ENCODE measurements at regions not wholly inside any gene's neighbourhood (a gene's known extent, or its start where the extent isn't known, plus 50 kb on each side); places are given as distances from the start of the nearest gene placed in this dataset.
"Not testable (repeated sequence)": the region's sequence is repeated elsewhere in the genome, so short reads cannot be mapped to it uniquely, and the experiment has no call there.

DNA sequence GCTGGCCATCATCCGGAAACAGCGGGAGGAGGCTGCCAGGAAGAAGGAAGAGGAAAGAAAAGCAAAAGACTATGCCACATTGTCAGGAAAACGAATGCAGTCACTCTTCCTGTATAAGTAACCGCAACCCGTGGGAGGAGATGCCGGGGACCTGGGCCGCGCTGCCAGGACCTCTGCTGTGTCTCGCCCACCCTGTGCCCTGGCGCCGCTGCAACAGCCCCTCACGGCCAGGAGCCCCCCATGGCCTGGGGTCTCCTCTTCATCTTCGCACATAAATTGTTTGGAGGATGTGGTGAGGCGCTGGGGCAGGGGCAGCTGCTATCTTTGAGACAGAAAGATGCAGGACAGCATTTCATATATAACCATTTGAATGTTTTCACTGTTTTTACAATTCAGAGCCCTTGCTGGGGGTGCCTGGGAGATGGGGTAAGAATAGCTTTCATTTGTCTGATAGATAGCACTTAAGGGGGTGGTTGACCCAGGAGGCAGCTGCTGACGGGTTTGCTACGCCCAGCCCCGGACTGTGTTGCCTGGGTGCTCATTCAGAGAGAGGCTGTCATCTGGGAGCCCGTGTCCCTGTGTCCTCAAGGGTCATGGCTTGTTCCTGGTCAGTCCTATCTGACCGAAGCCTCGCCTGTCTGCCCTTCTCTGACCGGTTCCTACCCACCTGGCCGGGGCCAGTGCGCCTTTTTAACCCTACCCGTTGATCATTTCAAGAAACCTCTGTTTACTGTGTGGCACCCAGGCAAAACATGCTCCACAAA lies 1067.7 kb upstream of the COX7C start:
- H3K9me3 Mint-ChIP-seq (ENCODE audit: low read depth), result peaks cover 28% of the 10 kb centered on the region
- DNase-seq (ENCODE audit: low spot score), result peak; percentile 62
- no peak overlapping the region for H3K27ac Mint-ChIP-seq (ENCODE audit: unreplicated experiment)
- no peak overlapping the region for H3K4me3 Mint-ChIP-seq (ENCODE audit: unreplicated experiment)
- no peaks in the 10 kb centered on the region for H3K36me3 Mint-ChIP-seq (ENCODE audit: low read depth)
- TF ChIP-seq CTCF (IDR thresholded peaks at IDR 0.05), result no peak
- H3K4me1 Mint-ChIP-seq (ENCODE audit: low read depth), result no peaks in the 10 kb centered on the region
- peaks cover 3% of the 10 kb centered on the region for H3K27me3 Mint-ChIP-seq (ENCODE audit: low read depth)

DNA sequence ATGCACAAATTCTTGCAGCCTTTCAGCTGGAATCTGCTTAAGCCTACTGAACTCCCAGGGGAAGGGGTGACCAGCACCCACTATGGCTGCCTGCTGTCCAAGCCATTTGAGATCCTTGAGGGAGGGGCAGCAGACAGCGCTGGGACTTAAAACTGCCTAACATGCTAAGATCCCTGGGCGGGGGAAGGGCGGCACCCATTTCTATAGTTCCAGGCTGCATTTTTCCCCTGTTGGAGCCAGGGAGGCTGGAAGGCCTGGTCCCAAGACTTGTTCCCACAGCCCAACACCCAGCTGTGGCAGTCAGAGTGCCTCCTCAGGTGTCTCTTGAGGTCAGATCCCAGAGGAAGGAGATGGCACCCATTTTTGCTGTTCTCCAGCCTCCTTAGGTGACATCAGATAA lies 1061.3 kb upstream of the COX7C start:
- no peak overlapping the region for H3K4me3 Mint-ChIP-seq (ENCODE audit: unreplicated experiment)
- H3K4me1 Mint-ChIP-seq (ENCODE audit: low read depth), result no peaks in the 10 kb centered on the region
- no peaks in the 10 kb centered on the region for H3K27me3 Mint-ChIP-seq (ENCODE audit: low read depth)
- no peak for TF ChIP-seq CTCF (IDR thresholded peaks at IDR 0.05)
- peak; percentile 38 for DNase-seq (ENCODE audit: low spot score)
- H3K9me3 Mint-ChIP-seq (ENCODE audit: low read depth), result peaks cover 67% of the 10 kb centered on the region
- H3K36me3 Mint-ChIP-seq (ENCODE audit: low read depth), result no peaks in the 10 kb centered on the region
- H3K27ac Mint-ChIP-seq (ENCODE audit: unreplicated experiment), result no peak overlapping the region

DNA sequence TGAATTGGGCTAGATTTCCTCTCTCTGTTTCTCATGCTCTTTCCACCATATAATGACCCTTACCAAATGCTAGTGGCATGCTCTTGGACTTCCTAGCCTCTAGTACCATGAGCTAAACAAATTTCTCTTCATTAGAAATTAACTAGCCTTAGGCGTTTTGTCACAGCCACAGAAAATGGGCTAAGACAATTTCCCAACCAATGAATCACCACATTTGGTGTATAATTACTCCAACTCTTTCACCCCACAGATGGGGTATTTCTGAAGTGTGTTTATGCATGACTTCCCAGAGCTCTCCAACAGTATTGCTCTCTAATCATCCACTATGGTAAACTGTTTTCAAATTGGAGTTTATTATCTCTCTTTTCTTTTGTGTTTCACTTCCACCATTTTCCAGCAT lies 1041.1 kb upstream of the COX7C start:
- no peak for DNase-seq (ENCODE audit: low spot score)
- TF ChIP-seq CTCF (IDR thresholded peaks at IDR 0.05), result no peak
- Mint-ChIP-seq H3K27ac (ENCODE audit: unreplicated experiment) (no peak overlapping the region), H3K36me3 (ENCODE audit: low read depth) (no peaks in the 10 kb centered on the region), H3K27me3 (ENCODE audit: low read depth) (no peaks in the 10 kb centered on the region), H3K9me3 (ENCODE audit: low read depth) (no peaks in the 10 kb centered on the region), H3K4me1 (ENCODE audit: low read depth) (no peaks in the 10 kb centered on the region), H3K4me3 (ENCODE audit: unreplicated experiment) (no peak overlapping the region)

GRCh38 chr5:85587806-85588205 lies 1029.9 kb upstream of the COX7C start:
- not testable (repeated sequence) for H3K27me3 Mint-ChIP-seq (ENCODE audit: low read depth); H3K4me1 Mint-ChIP-seq (ENCODE audit: low read depth); H3K36me3 Mint-ChIP-seq (ENCODE audit: low read depth); DNase-seq (ENCODE audit: low spot score); H3K4me3 Mint-ChIP-seq (ENCODE audit: unreplicated experiment); H3K27ac Mint-ChIP-seq (ENCODE audit: unreplicated experiment)
- H3K9me3 Mint-ChIP-seq (ENCODE audit: low read depth), result peaks cover 40% of the 10 kb centered on the region

- not testable (repeated sequence) for H3K27me3 Mint-ChIP-seq (ENCODE audit: low read depth); DNase-seq (ENCODE audit: low spot score); H3K4me1 Mint-ChIP-seq (ENCODE audit: low read depth); H3K36me3 Mint-ChIP-seq (ENCODE audit: low read depth); H3K4me3 Mint-ChIP-seq (ENCODE audit: unreplicated experiment); H3K27ac Mint-ChIP-seq (ENCODE audit: unreplicated experiment)
- H3K9me3 Mint-ChIP-seq (ENCODE audit: low read depth), result peaks cover 35% of the 10 kb centered on the region
Observed at GRCh38 chr5:85588268-85588667, 1029.5 kb upstream of the COX7C start.

DNA sequence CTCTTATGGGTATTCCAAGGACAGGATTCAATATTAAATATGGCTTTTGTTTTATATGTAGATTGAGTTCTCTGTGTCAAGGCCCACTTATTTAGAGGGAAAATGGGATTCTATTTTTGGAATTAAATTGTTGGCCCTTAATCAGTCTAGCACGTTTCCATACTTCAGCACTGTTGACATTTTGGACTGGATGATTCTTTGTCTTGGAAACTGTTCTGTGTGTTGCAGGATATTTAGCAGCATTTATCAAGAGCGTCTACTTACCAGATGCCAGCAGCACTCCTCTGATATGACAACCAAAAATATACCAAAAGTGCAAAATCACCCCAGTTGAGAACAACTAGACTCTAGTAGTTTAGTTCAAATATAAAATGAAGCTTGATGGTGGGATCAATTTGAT lies 1027.0 kb upstream of the COX7C start:
- no peak for TF ChIP-seq CTCF (IDR thresholded peaks at IDR 0.05)
- DNase-seq (ENCODE audit: low spot score), result no peak
- Mint-ChIP-seq H3K36me3 (ENCODE audit: low read depth) (no peaks in the 10 kb centered on the region), H3K4me1 (ENCODE audit: low read depth) (peaks cover 4% of the 10 kb centered on the region), H3K27ac (ENCODE audit: unreplicated experiment) (no peak overlapping the region), H3K27me3 (ENCODE audit: low read depth) (no peaks in the 10 kb centered on the region), H3K4me3 (ENCODE audit: unreplicated experiment) (no peak overlapping the region), H3K9me3 (ENCODE audit: low read depth) (peaks cover 13% of the 10 kb centered on the region)
